ENCODE measurements at regions not wholly inside any gene's neighbourhood (a gene's known extent, or its start where the extent isn't known, plus 50 kb on each side); places are given as distances from the start of the nearest gene placed in this dataset.

DNA sequence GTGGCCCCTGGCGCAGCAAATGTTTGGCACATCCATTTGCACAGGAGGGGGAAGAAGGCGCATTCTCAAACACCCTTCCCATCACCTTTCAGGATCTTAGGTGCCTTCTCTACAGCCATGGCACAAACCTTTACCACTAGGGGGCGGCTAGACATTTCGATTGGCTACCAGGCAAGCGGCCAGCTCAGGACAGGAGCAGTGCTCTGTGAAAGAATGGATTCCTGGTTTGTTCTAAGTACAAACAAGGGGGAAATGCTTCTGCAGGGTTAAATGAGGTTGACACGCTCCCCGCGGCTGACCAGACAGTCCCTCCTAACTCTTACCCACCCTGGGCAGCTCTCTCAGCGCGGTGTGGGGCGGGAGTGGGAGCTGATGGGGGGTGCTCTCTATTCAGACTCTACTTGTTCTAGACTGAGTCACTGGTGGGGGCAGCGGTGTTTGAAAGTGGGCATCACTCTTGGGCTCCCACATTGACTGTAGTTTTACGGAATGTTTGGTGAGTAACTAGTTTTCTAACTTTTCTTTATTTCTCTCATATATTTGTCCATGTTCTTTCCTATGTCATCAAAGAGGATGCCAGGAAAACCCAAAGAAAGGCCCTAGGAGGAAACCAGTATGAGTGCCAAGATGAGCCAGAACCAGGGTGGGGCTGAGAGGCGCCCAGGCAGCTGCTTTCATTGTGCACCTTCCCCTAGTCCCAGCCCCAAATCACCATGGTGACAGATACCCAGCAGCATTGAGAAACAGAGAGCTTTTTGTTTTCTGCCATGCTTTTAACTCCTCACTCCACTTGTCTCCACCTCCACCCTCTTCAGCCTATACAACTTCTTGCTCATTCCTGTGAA, 61.4 kb upstream of the GPR158 start:
- TF ChIP-seq, protein P1, sequence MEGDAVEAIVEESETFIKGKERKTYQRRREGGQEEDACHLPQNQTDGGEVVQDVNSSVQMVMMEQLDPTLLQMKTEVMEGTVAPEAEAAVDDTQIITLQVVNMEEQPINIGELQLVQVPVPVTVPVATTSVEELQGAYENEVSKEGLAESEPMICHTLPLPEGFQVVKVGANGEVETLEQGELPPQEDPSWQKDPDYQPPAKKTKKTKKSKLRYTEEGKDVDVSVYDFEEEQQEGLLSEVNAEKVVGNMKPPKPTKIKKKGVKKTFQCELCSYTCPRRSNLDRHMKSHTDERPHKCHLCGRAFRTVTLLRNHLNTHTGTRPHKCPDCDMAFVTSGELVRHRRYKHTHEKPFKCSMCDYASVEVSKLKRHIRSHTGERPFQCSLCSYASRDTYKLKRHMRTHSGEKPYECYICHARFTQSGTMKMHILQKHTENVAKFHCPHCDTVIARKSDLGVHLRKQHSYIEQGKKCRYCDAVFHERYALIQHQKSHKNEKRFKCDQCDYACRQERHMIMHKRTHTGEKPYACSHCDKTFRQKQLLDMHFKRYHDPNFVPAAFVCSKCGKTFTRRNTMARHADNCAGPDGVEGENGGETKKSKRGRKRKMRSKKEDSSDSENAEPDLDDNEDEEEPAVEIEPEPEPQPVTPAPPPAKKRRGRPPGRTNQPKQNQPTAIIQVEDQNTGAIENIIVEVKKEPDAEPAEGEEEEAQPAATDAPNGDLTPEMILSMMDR (IDR thresholded peaks at IDR 0.05; ENCODE audit: poor library complexity), result peak; percentile 81
- TF ChIP-seq EZH2phosphoT487 (IDR thresholded peaks at IDR 0.05; ENCODE audit: low read depth, severe bottlenecking, unreplicated experiment) (no peak), EZH2 (IDR thresholded peaks at IDR 0.05; ENCODE audit: borderline replicate concordance) (no peak)

Measured in hepatocyte (in vitro differentiated cells).